Activated naive CD8-positive, alpha-beta T cell treated with anti-CD3 and anti-CD28 coated beads, Interleukin-2, amount 50 U/mL, for 24 hours (primary cell): ENCODE measurements at regions not wholly inside any gene's neighbourhood (a gene's known extent, or its start where the extent isn't known, plus 50 kb on each side); places are given as distances from the start of the nearest gene placed in this dataset.
A peak's percentile ranks its signal among the peaks of the same experiment; 100 is the strongest.
"Not testable (repeated sequence)": the region's sequence is repeated elsewhere in the genome, so short reads cannot be mapped to it uniquely, and the experiment has no call there.

Experiments
- ATAC-seq: fragments of 150-1000 bp; cut with Tn5 transposase; one replicate; pipeline ENCODE4 v1.10.0; 2021
- DNase-seq: peaks from one replicate; pipeline ENCODE4 v3.0.0; 2021
- H3K27ac Mint-ChIP-seq: one replicate; pipeline ENCODE4 v1.8.0; 2021; ENCODE audit warnings: mild to moderate bottlenecking, mixed read lengths
- H3K27me3 Mint-ChIP-seq: one replicate; pipeline ENCODE4 v1.8.0; 2021; ENCODE audit warnings: mixed read lengths
- H3K36me3 Mint-ChIP-seq: one replicate; pipeline ENCODE4 v1.8.0; 2021; ENCODE audit warnings: low read depth, mixed read lengths
- H3K4me1 Mint-ChIP-seq: one replicate; pipeline ENCODE4 v1.8.0; 2021; ENCODE audit warnings: mixed read lengths
- H3K4me3 Mint-ChIP-seq: one replicate; pipeline ENCODE4 v1.8.0; 2021; ENCODE audit warnings: mild to moderate bottlenecking, moderate library complexity, mixed read lengths
- H3K9me3 Mint-ChIP-seq: one replicate; pipeline ENCODE4 v1.8.0; 2021; ENCODE audit warnings: mixed read lengths

GRCh38 chr10:120077707-120078492 lies 185.4 kb downstream of the SEC23IP start:
- DNase-seq (no peak), ATAC-seq (peak; percentile 28)
- Mint-ChIP-seq H3K9me3 (no peaks in the 10 kb centered on the region), H3K4me1 (no peaks in the 10 kb centered on the region), H3K27me3 (peaks cover 24% of the 10 kb centered on the region), H3K36me3 (no peaks in the 10 kb centered on the region), H3K27ac (no peak overlapping the region), H3K4me3 (no peak overlapping the region)

GRCh38 chr10:120085096-120085796 lies 192.7 kb downstream of the SEC23IP start:
- Mint-ChIP-seq H3K4me3 (no peak overlapping the region), H3K27ac (no peak overlapping the region), H3K9me3 (no peaks in the 10 kb centered on the region), H3K36me3 (no peaks in the 10 kb centered on the region), H3K4me1 (no peaks in the 10 kb centered on the region), H3K27me3 (peaks cover 9% of the 10 kb centered on the region)
- ATAC-seq (no peak), DNase-seq (no peak)

GRCh38 chr10:120086066-120086465 lies 193.5 kb downstream of the SEC23IP start:
- H3K27me3 Mint-ChIP-seq = peaks cover 9% of the 10 kb centered on the region
- DNase-seq (no peak), ATAC-seq (no peak)
- no peak overlapping the region for H3K4me3 Mint-ChIP-seq
- H3K27ac Mint-ChIP-seq = no peak overlapping the region
- H3K4me1 Mint-ChIP-seq = no peaks in the 10 kb centered on the region
- no peaks in the 10 kb centered on the region for H3K9me3 Mint-ChIP-seq
- H3K36me3 Mint-ChIP-seq = no peaks in the 10 kb centered on the region

GRCh38 chr10:120087109-120087508 lies 194.6 kb downstream of the SEC23IP start:
- H3K4me3 Mint-ChIP-seq = no peak overlapping the region
- ATAC-seq = no peak

GRCh38 chr10:120095875-120096274 lies 203.3 kb downstream of the SEC23IP start:
- Mint-ChIP-seq H3K36me3 (no peaks in the 10 kb centered on the region), H3K9me3 (peaks cover 3% of the 10 kb centered on the region), H3K27ac (no peak overlapping the region), H3K4me1 (no peaks in the 10 kb centered on the region), H3K27me3 (peaks cover 2% of the 10 kb centered on the region), H3K4me3 (no peak overlapping the region)
- DNase-seq = no peak
- ATAC-seq = no peak

More at GRCh38 chr10:120087109-120087508, 194.6 kb downstream of the SEC23IP start:
- DNase-seq = no peak
- no peak overlapping the region for H3K27ac Mint-ChIP-seq
- peaks cover 7% of the 10 kb centered on the region for H3K27me3 Mint-ChIP-seq
- H3K36me3 Mint-ChIP-seq = no peaks in the 10 kb centered on the region
- no peaks in the 10 kb centered on the region for H3K9me3 Mint-ChIP-seq
- H3K4me1 Mint-ChIP-seq = no peaks in the 10 kb centered on the region

- no peaks in the 10 kb centered on the region for H3K36me3 Mint-ChIP-seq
- peaks cover 9% of the 10 kb centered on the region for H3K27me3 Mint-ChIP-seq
- H3K27ac Mint-ChIP-seq = no peak overlapping the region
- H3K4me1 Mint-ChIP-seq = no peaks in the 10 kb centered on the region
- no peak overlapping the region for H3K4me3 Mint-ChIP-seq
- no peak for DNase-seq
- H3K9me3 Mint-ChIP-seq = peaks cover 3% of the 10 kb centered on the region
- ATAC-seq = no peak
These were observed 205.2 kb downstream of the SEC23IP start for GRCh38 chr10:120097766-120098165.

- H3K27ac Mint-ChIP-seq = no peak overlapping the region
- no peak for ATAC-seq
- DNase-seq = no peak
- H3K36me3 Mint-ChIP-seq = no peaks in the 10 kb centered on the region
- H3K9me3 Mint-ChIP-seq = peaks cover 3% of the 10 kb centered on the region
- H3K27me3 Mint-ChIP-seq = peaks cover 9% of the 10 kb centered on the region
- no peak overlapping the region for H3K4me3 Mint-ChIP-seq
- H3K4me1 Mint-ChIP-seq = no peaks in the 10 kb centered on the region
These were observed 205.9 kb downstream of the SEC23IP start for GRCh38 chr10:120098232-120098930.

- no peaks in the 10 kb centered on the region for H3K36me3 Mint-ChIP-seq
- H3K27me3 Mint-ChIP-seq = peaks cover 9% of the 10 kb centered on the region
- no peak overlapping the region for H3K27ac Mint-ChIP-seq
- ATAC-seq (no peak), DNase-seq (no peak)
- H3K9me3 Mint-ChIP-seq = no peaks in the 10 kb centered on the region
- no peaks in the 10 kb centered on the region for H3K4me1 Mint-ChIP-seq
- no peak overlapping the region for H3K4me3 Mint-ChIP-seq
These were observed 211.4 kb downstream of the SEC23IP start for GRCh38 chr10:120103738-120104560.

GRCh38 chr10:120105001-120105400 lies 212.5 kb downstream of the SEC23IP start:
- H3K27me3 Mint-ChIP-seq = peaks cover 11% of the 10 kb centered on the region
- H3K4me1 Mint-ChIP-seq = no peaks in the 10 kb centered on the region
- no peak overlapping the region for H3K4me3 Mint-ChIP-seq
- no peaks in the 10 kb centered on the region for H3K36me3 Mint-ChIP-seq
- H3K27ac Mint-ChIP-seq = no peak overlapping the region
- DNase-seq (no peak), ATAC-seq (no peak)
- no peaks in the 10 kb centered on the region for H3K9me3 Mint-ChIP-seq

- ATAC-seq (no peak), DNase-seq (no peak)
- Mint-ChIP-seq H3K9me3 (no peaks in the 10 kb centered on the region), H3K36me3 (no peaks in the 10 kb centered on the region), H3K27ac (no peak overlapping the region), H3K27me3 (peaks cover 11% of the 10 kb centered on the region), H3K4me1 (no peaks in the 10 kb centered on the region), H3K4me3 (no peak overlapping the region)
These were observed 213.0 kb downstream of the SEC23IP start for GRCh38 chr10:120105492-120105891.

- Mint-ChIP-seq H3K9me3 (no peaks in the 10 kb centered on the region), H3K4me1 (no peaks in the 10 kb centered on the region), H3K27me3 (peaks cover 4% of the 10 kb centered on the region), H3K27ac (no peak overlapping the region), H3K36me3 (no peaks in the 10 kb centered on the region), H3K4me3 (no peak overlapping the region)
- ATAC-seq (no peak), DNase-seq (no peak)
These were observed 216.4 kb downstream of the SEC23IP start for GRCh38 chr10:120108916-120109315.

GRCh38 chr10:120109725-120110124 lies 217.2 kb downstream of the SEC23IP start:
- not testable (repeated sequence) for H3K27me3 Mint-ChIP-seq, H3K36me3 Mint-ChIP-seq, H3K9me3 Mint-ChIP-seq, ATAC-seq, H3K27ac Mint-ChIP-seq, H3K4me3 Mint-ChIP-seq, DNase-seq, H3K4me1 Mint-ChIP-seq

- Mint-ChIP-seq H3K4me3 (no peak overlapping the region), H3K9me3 (no peaks in the 10 kb centered on the region), H3K27me3 (peaks cover 6% of the 10 kb centered on the region), H3K36me3 (no peaks in the 10 kb centered on the region), H3K27ac (no peak overlapping the region), H3K4me1 (no peaks in the 10 kb centered on the region)
- DNase-seq = no peak
- no peak for ATAC-seq
These were observed 217.7 kb downstream of the SEC23IP start for GRCh38 chr10:120110196-120110595.

GRCh38 chr10:120111628-120112027 lies 219.1 kb downstream of the SEC23IP start:
- DNase-seq (no peak), ATAC-seq (no peak)
- Mint-ChIP-seq H3K27ac (no peak overlapping the region), H3K4me3 (no peak overlapping the region), H3K27me3 (peaks cover 10% of the 10 kb centered on the region), H3K9me3 (no peaks in the 10 kb centered on the region), H3K36me3 (no peaks in the 10 kb centered on the region), H3K4me1 (no peaks in the 10 kb centered on the region)
